Upper lobe of right lung (tissue), 1 donor: ENCODE measurements at regions not wholly inside any gene's neighbourhood (a gene's known extent, or its start where the extent isn't known, plus 50 kb on each side); places are given as distances from the start of the nearest gene placed in this dataset.

Experiments used
- ATAC-seq: fragments of 200-7000 bp; cut with Tn5 transposase; one replicate; pipeline ENCODE4 v1.9.1; 2020; ENCODE audit warnings: mild to moderate bottlenecking, moderate library complexity
- DNase-seq: peaks from one replicate; pipeline ENCODE4 v3.0.0-alpha.2; 2020
- H3K27ac ChIP-seq: fragments of 200-600 bp; one replicate; pipeline ENCODE4 v1.8.0; 2022
- H3K27me3 ChIP-seq: fragments of 200-600 bp; one replicate; pipeline ENCODE4 v1.8.0; 2022; ENCODE audit warnings: mild to moderate bottlenecking
- H3K36me3 ChIP-seq: fragments of 200-600 bp; one replicate; pipeline ENCODE4 v1.8.0; 2022
- H3K4me1 ChIP-seq: fragments of 200-600 bp; one replicate; pipeline ENCODE4 v1.8.0; 2022
- H3K4me3 ChIP-seq: fragments of 200-600 bp; one replicate; pipeline ENCODE4 v1.8.0; 2022; ENCODE audit warnings: mild to moderate bottlenecking
- H3K9me3 ChIP-seq: fragments of 200-600 bp; one replicate; pipeline ENCODE4 v1.8.0; 2022
- CTCF ChIP-seq: fragments of 200-600 bp; IDR thresholded peaks from one replicate; pipeline ENCODE4 v1.8.0; 2022; ENCODE audit warnings: antibody characterized with exemption
- intact Hi-C: fragments of 100-400 bp; cut with DNase I; formaldehyde crosslinking; loops from one replicate; pipeline ENCODE4 v1.11.0; 2022
- donor health status: DM: no; HTN: yes; CAD: no; lungs with severe emphysema.

- intact Hi-C loops = no loop called here
- no peak for ATAC-seq
- Histone ChIP-seq H3K9me3 (no peaks in the 10 kb centered on the region), H3K27me3 (no peaks in the 10 kb centered on the region), H3K27ac (no peak overlapping the region), H3K36me3 (no peaks in the 10 kb centered on the region), H3K4me3 (no peak overlapping the region), H3K4me1 (no peaks in the 10 kb centered on the region)
- no peak for DNase-seq
- no peak for TF ChIP-seq CTCF
These were observed 868.0 kb downstream of the SLITRK6 start for GRCh38 chr13:84931264-84931663.

GRCh38 chr13:84927442-84928169 lies 871.6 kb downstream of the SLITRK6 start:
- no peak for TF ChIP-seq CTCF
- no peak overlapping the region for H3K27ac ChIP-seq
- ATAC-seq (no peak), DNase-seq (no peak)
- H3K36me3 ChIP-seq = no peaks in the 10 kb centered on the region
- no peaks in the 10 kb centered on the region for H3K4me1 ChIP-seq
- H3K27me3 ChIP-seq = no peaks in the 10 kb centered on the region
- intact Hi-C loops = no loop called here
- no peaks in the 10 kb centered on the region for H3K9me3 ChIP-seq
- H3K4me3 ChIP-seq = no peak overlapping the region

DNA sequence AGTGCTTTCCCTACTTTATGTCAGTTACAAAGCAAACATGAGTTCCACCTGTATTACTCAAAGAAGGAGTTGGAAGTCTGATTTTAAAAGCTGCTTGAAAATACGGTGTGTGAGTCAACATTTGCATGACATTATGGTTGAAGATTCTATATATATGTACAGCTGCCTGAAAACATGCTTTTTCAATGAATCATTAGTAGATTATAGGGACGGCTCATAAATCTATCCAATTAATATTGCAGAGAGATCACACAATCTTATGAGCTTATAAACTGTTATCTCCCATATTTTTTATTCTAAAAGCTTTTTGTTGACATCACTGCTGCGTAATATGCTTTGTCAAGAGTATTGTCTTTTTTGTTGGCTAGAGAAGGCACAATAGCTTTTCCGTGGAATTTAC lies 873.8 kb downstream of the SLITRK6 start:
- intact Hi-C loops = no loop called here
- no peak for DNase-seq
- Histone ChIP-seq H3K9me3 (no peaks in the 10 kb centered on the region), H3K27me3 (no peaks in the 10 kb centered on the region), H3K36me3 (no peaks in the 10 kb centered on the region), H3K27ac (no peak overlapping the region), H3K4me1 (no peaks in the 10 kb centered on the region), H3K4me3 (no peak overlapping the region)
- no peak for ATAC-seq
- TF ChIP-seq CTCF = no peak

GRCh38 chr13:84923831-84924230 lies 875.4 kb downstream of the SLITRK6 start:
- intact Hi-C loops = no loop called here
- Histone ChIP-seq H3K9me3 (no peaks in the 10 kb centered on the region), H3K4me3 (no peak overlapping the region), H3K27me3 (no peaks in the 10 kb centered on the region), H3K27ac (no peak overlapping the region), H3K36me3 (no peaks in the 10 kb centered on the region), H3K4me1 (no peaks in the 10 kb centered on the region)
- TF ChIP-seq CTCF = no peak
- DNase-seq = no peak
- ATAC-seq = no peak

DNA sequence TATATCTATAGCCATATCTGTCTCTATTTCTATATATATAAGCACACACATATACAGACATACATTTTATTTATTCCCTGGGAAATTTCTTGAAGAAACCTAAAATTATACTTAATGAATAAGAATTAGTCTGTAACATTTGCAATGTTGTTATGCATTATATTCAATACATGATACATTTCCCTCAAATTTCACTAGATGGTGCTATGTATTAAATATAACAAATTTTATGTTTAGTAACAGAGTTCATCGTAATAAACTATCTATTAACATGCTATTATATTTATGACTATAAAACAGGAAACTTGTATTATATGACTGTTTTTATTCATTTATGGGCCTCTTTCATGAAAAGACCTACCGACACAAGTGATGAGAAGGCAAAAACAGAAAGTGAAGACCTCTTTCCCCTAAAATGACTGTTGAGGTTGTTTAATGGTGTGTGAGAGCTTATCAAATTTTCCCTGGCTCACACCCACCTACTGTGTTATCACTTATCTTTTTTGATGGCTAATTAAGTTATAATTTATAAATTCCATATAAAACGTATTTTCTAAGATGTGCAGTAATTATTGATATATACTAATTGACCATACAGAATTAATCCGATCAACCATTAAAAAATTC lies 881.9 kb downstream of the SLITRK6 start:
- Histone ChIP-seq H3K27ac (no peak overlapping the region), H3K9me3 (no peaks in the 10 kb centered on the region), H3K4me1 (no peaks in the 10 kb centered on the region), H3K36me3 (no peaks in the 10 kb centered on the region), H3K27me3 (no peaks in the 10 kb centered on the region), H3K4me3 (no peak overlapping the region)
- DNase-seq (no peak), ATAC-seq (no peak)
- TF ChIP-seq CTCF = peak; percentile 52
- intact Hi-C loops = loop anchor here (10.0 kb wide), 1 partner anchor 887 kb away; no protein-coding TSS in a partner anchor
